UCSD-AML1 (cell line): ENCODE measurements at regions not wholly inside any gene's neighbourhood (a gene's known extent, or its start where the extent isn't known, plus 50 kb on each side); places are given as distances from the start of the nearest gene placed in this dataset.

Experiments
- DNase-seq: peaks from one replicate; lab custom pipeline; 2025; ENCODE audit not compliant: unreplicated experiment; lab: John Stamatoyannopoulos, UW

- no peak for DNase-seq
Measured at GRCh38 chr10:2867788-2868299, 199.5 kb upstream of the PFKP start.

GRCh38 chr10:2866569-2866968 lies 200.8 kb upstream of the PFKP start:
- no peak for DNase-seq

- no peak for DNase-seq
Measured at GRCh38 chr10:2861632-2862210, 205.6 kb upstream of the PFKP start.

- DNase-seq = no peak
Measured at GRCh38 chr10:2858452-2858851, 208.9 kb upstream of the PFKP start.

- DNase-seq = no peak
Measured at GRCh38 chr10:2856598-2856997, 210.8 kb upstream of the PFKP start.

- DNase-seq = no peak
Measured at GRCh38 chr10:2852574-2853323, 214.6 kb upstream of the PFKP start.

- no peak for DNase-seq
Measured at GRCh38 chr10:2851566-2851965, 215.8 kb upstream of the PFKP start.

GRCh38 chr10:2850202-2850601 lies 217.1 kb upstream of the PFKP start:
- no peak for DNase-seq

GRCh38 chr10:2844925-2845324 lies 222.4 kb upstream of the PFKP start:
- no peak for DNase-seq

GRCh38 chr10:2839081-2839725 lies 228.1 kb upstream of the PFKP start:
- peak; percentile 44 for DNase-seq

GRCh38 chr10:2837674-2838073 lies 229.7 kb upstream of the PFKP start:
- DNase-seq = no peak

GRCh38 chr10:2836921-2837662 lies 230.3 kb upstream of the PFKP start:
- no peak for DNase-seq

GRCh38 chr10:2834214-2834613 lies 233.1 kb upstream of the PFKP start:
- no peak for DNase-seq

- no peak for DNase-seq
Measured at GRCh38 chr10:2831509-2831908, 235.8 kb upstream of the PFKP start.

- no peak for DNase-seq
Measured at GRCh38 chr10:2828741-2829140, 238.6 kb upstream of the PFKP start.

- no peak for DNase-seq
Measured at GRCh38 chr10:2826675-2827074, 240.7 kb upstream of the PFKP start.

- no peak for DNase-seq
Measured at GRCh38 chr10:2825841-2826240, 241.5 kb upstream of the PFKP start.

- peak; percentile 44 for DNase-seq
Measured at GRCh38 chr10:2817940-2818636, 249.3 kb upstream of the PFKP start.

GRCh38 chr10:2813693-2814092 lies 253.7 kb upstream of the PFKP start:
- DNase-seq = no peak

GRCh38 chr10:2813286-2813685 lies 254.1 kb upstream of the PFKP start:
- DNase-seq = no peak

- no peak for DNase-seq
Measured at GRCh38 chr10:2812631-2813030, 254.7 kb upstream of the PFKP start.
